Osteocyte (in vitro differentiated cells): ENCODE measurements at regions not wholly inside any gene's neighbourhood (a gene's known extent, or its start where the extent isn't known, plus 50 kb on each side); places are given as distances from the start of the nearest gene placed in this dataset.

Source experiments
- DNase-seq: peaks from one replicate; pipeline ENCODE4 v3.0.0; 2021; ENCODE audit warnings: mixed read lengths; ENCODE audit not compliant: unreplicated experiment; ENCODE audit errors: extremely low spot score
- H3K27ac Mint-ChIP-seq: one replicate; pipeline ENCODE4 v1.8.0; 2021; ENCODE audit warnings: mild to moderate bottlenecking, mixed read lengths; ENCODE audit not compliant: unreplicated experiment
- H3K27me3 Mint-ChIP-seq: one replicate; pipeline ENCODE4 v1.8.0; 2021; ENCODE audit warnings: mixed read lengths; ENCODE audit not compliant: unreplicated experiment
- H3K36me3 Mint-ChIP-seq: one replicate; pipeline ENCODE4 v1.8.0; 2021; ENCODE audit warnings: mixed read lengths; ENCODE audit not compliant: unreplicated experiment
- H3K4me1 Mint-ChIP-seq: one replicate; pipeline ENCODE4 v1.8.0; 2021; ENCODE audit warnings: mixed read lengths; ENCODE audit not compliant: unreplicated experiment
- H3K4me3 Mint-ChIP-seq: one replicate; pipeline ENCODE4 v1.8.0; 2021; ENCODE audit warnings: mild to moderate bottlenecking, moderate library complexity, mixed read lengths; ENCODE audit not compliant: unreplicated experiment
- H3K9me3 Mint-ChIP-seq: one replicate; pipeline ENCODE4 v1.8.0; 2021; ENCODE audit warnings: mixed read lengths; ENCODE audit not compliant: unreplicated experiment
- TF ChIP-seq, protein P1 (sequence below): fragments of 200-600 bp; sonication (generic); IDR thresholded peaks from 2 replicates; pipeline ENCODE4 v1.5.0; 2021; ENCODE audit warnings: antibody characterized with exemption, mild to moderate bottlenecking, moderate library complexity

- Mint-ChIP-seq H3K9me3 (peaks cover 17% of the 10 kb centered on the region), H3K4me3 (no peak overlapping the region), H3K27me3 (no peaks in the 10 kb centered on the region), H3K27ac (no peak overlapping the region), H3K4me1 (no peaks in the 10 kb centered on the region), H3K36me3 (no peaks in the 10 kb centered on the region)
- TF ChIP-seq, protein P1, sequence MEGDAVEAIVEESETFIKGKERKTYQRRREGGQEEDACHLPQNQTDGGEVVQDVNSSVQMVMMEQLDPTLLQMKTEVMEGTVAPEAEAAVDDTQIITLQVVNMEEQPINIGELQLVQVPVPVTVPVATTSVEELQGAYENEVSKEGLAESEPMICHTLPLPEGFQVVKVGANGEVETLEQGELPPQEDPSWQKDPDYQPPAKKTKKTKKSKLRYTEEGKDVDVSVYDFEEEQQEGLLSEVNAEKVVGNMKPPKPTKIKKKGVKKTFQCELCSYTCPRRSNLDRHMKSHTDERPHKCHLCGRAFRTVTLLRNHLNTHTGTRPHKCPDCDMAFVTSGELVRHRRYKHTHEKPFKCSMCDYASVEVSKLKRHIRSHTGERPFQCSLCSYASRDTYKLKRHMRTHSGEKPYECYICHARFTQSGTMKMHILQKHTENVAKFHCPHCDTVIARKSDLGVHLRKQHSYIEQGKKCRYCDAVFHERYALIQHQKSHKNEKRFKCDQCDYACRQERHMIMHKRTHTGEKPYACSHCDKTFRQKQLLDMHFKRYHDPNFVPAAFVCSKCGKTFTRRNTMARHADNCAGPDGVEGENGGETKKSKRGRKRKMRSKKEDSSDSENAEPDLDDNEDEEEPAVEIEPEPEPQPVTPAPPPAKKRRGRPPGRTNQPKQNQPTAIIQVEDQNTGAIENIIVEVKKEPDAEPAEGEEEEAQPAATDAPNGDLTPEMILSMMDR = no peak
- no peak for DNase-seq
These were observed 357.1 kb downstream of the EN1 start for GRCh38 chr2:118490330-118490729.

DNA sequence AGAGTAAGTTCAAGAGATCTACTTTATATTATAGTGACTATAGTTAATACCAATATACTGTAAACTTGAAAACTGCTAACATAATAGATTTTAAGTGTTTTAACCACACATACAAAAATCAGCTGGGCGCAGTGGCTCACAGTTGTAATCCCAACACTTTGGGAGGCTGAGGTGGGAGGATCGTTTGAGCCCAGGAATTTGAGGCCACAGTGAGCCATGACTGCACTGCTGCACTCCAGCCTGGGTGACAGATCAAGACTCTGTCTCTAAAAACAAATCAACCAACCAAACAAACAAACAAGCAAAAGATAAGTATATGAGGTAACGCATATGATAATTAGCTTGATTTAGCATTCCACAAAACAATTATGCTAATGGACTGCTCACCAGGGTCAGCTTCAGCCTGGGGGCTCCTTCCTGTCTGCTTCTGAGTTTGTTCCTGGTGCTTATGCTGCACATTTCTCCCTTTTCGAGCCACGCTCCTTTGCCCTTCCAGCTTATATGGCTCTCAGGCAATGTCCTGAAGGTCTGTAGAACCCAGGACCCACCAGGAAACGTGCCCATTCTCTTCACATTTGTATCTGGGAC, 357.6 kb downstream of the EN1 start:
- Mint-ChIP-seq H3K9me3 (peaks cover 17% of the 10 kb centered on the region), H3K4me3 (no peak overlapping the region), H3K4me1 (no peaks in the 10 kb centered on the region), H3K36me3 (no peaks in the 10 kb centered on the region), H3K27ac (no peak overlapping the region), H3K27me3 (no peaks in the 10 kb centered on the region)
- TF ChIP-seq, protein P1 = no peak
- no peak for DNase-seq

DNA sequence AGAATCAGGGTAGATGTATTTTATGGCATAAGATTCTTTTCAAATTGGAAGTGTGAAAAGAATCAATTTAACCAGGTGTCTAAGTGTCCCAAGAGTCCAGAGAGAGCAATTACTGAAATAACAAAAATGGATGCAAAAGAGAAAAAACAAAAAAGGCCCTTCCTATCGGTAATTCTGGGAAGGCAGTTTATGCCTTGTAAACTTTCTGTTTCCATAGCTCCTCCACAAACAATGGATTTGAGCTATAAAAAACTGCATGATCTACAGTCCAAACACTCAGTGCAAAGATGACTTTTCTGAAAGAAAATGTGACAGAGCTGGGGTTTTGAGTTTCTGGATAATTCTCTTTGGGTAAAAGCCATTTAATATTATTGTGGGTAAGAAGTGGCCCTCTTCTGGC, 366.1 kb downstream of the EN1 start:
- Mint-ChIP-seq H3K4me1 (no peaks in the 10 kb centered on the region), H3K36me3 (no peaks in the 10 kb centered on the region), H3K27ac (no peak overlapping the region), H3K27me3 (no peaks in the 10 kb centered on the region), H3K4me3 (no peak overlapping the region), H3K9me3 (peaks cover 3% of the 10 kb centered on the region)
- TF ChIP-seq, protein P1 = no peak
- DNase-seq = no peak

- no peaks in the 10 kb centered on the region for H3K9me3 Mint-ChIP-seq
- H3K36me3 Mint-ChIP-seq = no peaks in the 10 kb centered on the region
- no peaks in the 10 kb centered on the region for H3K27me3 Mint-ChIP-seq
- TF ChIP-seq, protein P1 = no peak
- H3K27ac Mint-ChIP-seq = no peak overlapping the region
- no peak overlapping the region for H3K4me3 Mint-ChIP-seq
- no peak for DNase-seq
- H3K4me1 Mint-ChIP-seq = no peaks in the 10 kb centered on the region
These were observed 368.4 kb downstream of the EN1 start for GRCh38 chr2:118479020-118479419.

DNA sequence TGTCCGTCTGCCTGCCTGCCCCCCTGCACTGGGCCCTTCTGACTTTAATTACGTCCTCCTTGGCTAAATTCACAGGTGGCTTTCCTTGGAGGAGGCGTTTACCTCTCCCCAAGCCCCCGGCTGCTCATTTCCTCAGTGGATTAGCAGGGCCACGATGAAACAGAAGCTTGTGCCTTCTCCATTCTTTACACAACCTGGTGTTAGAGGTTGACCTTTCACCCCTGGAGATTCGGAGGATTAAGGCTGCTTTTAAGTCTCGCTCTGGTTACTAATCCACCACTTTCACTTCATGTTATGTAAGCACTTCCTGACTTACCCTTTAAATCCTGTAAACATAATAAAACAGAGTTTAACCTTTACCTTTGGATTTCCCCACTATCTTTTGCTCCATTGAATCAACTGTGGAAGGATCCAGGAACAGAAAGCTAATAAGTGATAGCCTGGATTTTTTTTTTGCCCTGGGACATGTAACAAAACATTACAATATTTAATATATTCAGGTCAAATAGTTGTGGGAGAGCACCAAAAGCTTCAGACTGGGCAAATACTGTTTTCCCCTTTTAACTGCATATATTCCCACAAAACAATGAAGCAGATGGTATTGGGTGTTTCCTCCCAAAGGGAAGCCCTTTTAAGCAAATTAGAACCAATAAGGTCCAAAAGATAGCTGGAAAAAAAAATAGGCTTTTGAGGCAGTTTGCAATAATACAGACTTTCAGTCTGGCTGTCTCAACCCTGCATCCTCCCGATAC, 370.2 kb downstream of the EN1 start:
- Mint-ChIP-seq H3K4me3 (no peak overlapping the region), H3K4me1 (no peaks in the 10 kb centered on the region), H3K27ac (no peak overlapping the region), H3K36me3 (no peaks in the 10 kb centered on the region), H3K27me3 (no peaks in the 10 kb centered on the region), H3K9me3 (no peaks in the 10 kb centered on the region)
- TF ChIP-seq, protein P1 = no peak
- no peak for DNase-seq
